ENCODE measurements at regions not wholly inside any gene's neighbourhood (a gene's known extent, or its start where the extent isn't known, plus 50 kb on each side); places are given as distances from the start of the nearest gene placed in this dataset.

DNA sequence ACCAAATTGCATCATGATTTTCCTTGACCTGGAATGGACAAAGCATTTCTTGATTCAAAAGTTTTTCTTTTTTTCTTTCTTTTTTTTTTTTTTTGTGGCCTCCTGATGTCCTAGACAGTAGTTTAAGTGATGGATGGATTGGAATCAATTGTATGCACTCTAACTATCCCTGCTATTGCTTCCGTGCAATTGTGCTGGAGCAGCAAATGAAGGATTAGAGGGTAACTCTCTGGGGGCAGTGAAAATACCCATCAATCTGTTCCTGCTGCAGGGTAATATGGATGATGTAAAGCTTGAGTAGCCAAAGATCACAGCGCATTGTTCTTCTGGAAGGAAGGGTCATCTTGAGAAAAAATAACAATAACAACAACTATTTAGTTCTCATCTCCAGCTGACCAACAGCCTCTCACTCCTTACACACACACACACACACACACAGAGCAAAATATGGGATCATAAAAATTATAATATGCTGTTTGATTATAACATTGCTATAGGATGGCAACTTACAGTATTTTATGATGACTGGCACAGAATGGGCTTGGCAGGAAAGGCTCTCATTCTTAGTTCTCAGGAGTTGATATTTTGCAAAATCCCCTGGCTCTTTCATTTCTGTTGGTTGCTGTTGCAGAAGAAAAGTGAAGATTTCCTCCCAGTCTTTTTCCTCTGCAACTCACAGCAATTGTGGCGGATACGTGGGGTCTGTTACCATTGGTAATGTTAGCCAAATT lies 160.9 kb upstream of the DMAC1 start:
- TF ChIP-seq CTCF (conservative IDR thresholded peaks at IDR 0.05; ENCODE audit: low read depth, low read length) = no peak

DNA sequence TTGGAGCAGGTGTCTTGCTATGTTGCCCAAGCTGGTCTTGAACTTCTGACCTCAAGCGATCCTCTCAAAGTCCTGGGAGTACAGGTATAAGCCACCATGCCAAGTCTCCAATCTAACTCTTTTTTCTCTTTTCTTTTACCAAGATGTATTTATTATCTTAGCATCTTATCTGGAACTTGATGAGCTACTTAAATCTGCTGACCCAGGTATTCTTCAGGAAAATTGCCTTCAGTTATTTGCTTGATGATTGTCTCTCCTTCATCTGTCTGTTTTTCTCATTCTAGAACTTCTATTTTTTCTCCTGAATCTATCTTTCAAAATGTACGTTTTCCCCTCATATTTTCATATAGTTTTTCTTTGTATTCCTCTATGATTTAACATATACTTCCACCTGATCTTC lies 158.2 kb upstream of the DMAC1 start:
- TF ChIP-seq CTCF (conservative IDR thresholded peaks at IDR 0.05; ENCODE audit: low read depth, low read length) = no peak
- H3K4me3 ChIP-seq (ENCODE audit: low read depth, low read length) = no peak overlapping the region
- DNase-seq (ENCODE audit: low read depth) = no peak

More for the DNA sequence above, 160.9 kb upstream of the DMAC1 start:
- H3K4me3 ChIP-seq (ENCODE audit: low read depth, low read length) = no peak overlapping the region
- DNase-seq (ENCODE audit: low read depth) = no peak

- no peak for TF ChIP-seq CTCF (conservative IDR thresholded peaks at IDR 0.05; ENCODE audit: low read depth, low read length)
- DNase-seq (ENCODE audit: low read depth) = no peak
Measured at GRCh38 chr9:7947577-7947976, 148.0 kb upstream of the DMAC1 start.

DNA sequence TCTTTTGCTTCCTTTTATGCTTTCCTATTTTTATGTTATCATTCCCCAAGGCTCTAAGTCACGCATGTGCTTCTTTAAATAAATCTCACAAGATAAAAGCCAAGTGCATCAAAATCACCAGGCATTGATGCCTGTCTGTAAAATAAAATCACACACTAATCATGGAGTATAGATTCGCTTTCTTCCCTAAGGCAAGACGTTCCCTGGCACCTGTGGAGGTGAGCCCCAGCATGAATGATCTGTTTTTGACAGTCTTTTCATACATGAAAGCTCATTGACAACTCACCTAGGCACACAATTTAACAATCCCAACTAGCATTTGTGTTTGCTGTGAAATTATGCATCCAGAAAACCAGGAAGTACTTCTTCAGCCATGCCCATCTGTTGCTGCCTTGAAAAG lies 146.9 kb upstream of the DMAC1 start:
- TF ChIP-seq CTCF (conservative IDR thresholded peaks at IDR 0.05; ENCODE audit: low read depth, low read length) = no peak
- DNase-seq (ENCODE audit: low read depth) = no peak

More at GRCh38 chr9:7947577-7947976, 148.0 kb upstream of the DMAC1 start:
- no peak overlapping the region for H3K4me3 ChIP-seq (ENCODE audit: low read depth, low read length)

DNA sequence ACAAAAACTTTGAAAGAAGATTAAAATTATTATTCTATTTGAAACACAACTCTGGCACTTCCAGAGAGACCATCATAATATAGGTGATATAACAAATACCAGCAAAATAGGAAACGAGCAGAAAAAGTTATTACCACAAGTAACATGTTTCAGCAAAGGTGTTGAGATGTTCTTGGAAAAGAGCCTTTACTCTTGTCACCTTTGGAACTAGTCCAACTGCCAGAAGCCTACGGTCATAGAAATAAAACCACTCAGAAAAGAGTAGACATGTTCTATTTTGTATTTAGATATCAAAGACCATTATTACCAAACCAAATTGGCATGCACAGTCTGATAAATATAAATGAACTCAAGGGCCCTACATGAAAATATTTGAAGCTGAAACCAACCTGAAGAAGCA lies 145.0 kb upstream of the DMAC1 start:
- no peak overlapping the region for H3K4me3 ChIP-seq (ENCODE audit: low read depth, low read length)
- DNase-seq (ENCODE audit: low read depth) = no peak
- no peak for TF ChIP-seq CTCF (conservative IDR thresholded peaks at IDR 0.05; ENCODE audit: low read depth, low read length)

More for the DNA sequence above, 146.9 kb upstream of the DMAC1 start:
- no peak overlapping the region for H3K4me3 ChIP-seq (ENCODE audit: low read depth, low read length)

DNA sequence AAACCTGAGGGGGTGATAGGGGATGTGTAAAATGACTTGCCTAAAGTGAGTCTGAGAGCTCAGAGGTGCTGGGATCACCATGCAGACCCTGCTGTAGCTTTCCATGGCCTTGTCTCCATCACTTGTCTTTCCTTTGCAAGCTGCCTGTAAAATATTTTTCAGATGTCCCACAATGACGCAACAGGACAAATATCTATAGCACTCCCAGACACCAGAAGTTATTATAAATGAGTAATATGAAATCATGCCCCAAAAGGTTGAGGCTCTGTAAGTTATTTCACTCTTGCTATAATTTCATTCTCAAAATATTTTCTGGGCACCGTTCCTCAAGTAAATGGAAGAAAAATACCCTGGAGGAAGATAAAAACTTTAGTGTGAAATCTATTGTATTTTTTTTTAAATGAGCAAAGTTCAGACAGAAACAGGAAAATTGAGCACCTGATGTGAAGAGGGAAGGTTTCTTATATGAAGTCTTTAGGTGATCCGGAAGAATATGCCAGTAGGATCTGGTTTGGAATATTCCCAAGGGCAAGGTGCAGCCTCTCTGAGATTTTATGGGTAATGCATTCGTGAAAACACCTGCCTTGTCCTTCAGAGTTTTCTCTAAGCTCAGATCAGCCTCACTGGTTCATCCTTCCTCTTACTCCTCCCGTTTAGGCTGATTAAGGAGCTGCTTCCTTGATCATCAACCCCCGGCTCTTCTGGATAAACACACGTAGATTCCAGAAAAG lies 138.3 kb upstream of the DMAC1 start:
- TF ChIP-seq CTCF (conservative IDR thresholded peaks at IDR 0.05; ENCODE audit: low read depth, low read length) = no peak
- no peak for DNase-seq (ENCODE audit: low read depth)
- no peak overlapping the region for H3K4me3 ChIP-seq (ENCODE audit: low read depth, low read length)

Measured in choroid plexus epithelial cell (primary cell).